ENCODE measurements at regions not wholly inside any gene's neighbourhood (a gene's known extent, or its start where the extent isn't known, plus 50 kb on each side); places are given as distances from the start of the nearest gene placed in this dataset.

- in situ Hi-C loops (cut with MboI; ENCODE audit: low sequenced_read_pairs), result loop anchor here (25.0 kb wide), 1 partner anchor 304 kb away; no protein-coding TSS in a partner anchor
Observed at GRCh38 chr2:134108113-134108512, 145.8 kb upstream of the MGAT5 start.

GRCh38 chr2:134109246-134109645 is 144.6 kb upstream of the MGAT5 start:
- in situ Hi-C loops (cut with MboI; ENCODE audit: low sequenced_read_pairs), result loop anchor here (25.0 kb wide), 1 partner anchor 303 kb away; no protein-coding TSS in a partner anchor

- in situ Hi-C loops (cut with MboI; ENCODE audit: low sequenced_read_pairs), result loop anchor here (25.0 kb wide), 1 partner anchor 303 kb away; no protein-coding TSS in a partner anchor
Observed at GRCh38 chr2:134109725-134110124, 144.1 kb upstream of the MGAT5 start.

DNA sequence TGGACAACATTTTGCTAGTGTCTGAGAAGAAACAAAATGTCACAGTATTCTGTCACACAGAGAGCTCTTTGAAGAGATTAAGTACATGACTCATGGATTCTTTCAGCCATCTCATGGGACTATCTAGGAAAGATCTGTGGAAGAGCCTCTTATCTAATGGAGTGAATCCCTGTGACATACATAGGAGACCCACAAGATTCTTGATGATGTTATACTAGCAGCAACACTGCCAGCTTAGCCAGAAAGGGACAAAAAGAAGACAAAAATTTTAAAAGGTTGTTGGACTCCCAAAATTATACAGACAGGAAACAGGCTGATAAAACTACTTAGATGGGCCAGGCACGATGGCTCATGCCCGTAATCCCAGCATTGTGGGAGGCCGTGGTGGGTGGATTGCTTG is 143.3 kb upstream of the MGAT5 start:
- in situ Hi-C loops (cut with MboI; ENCODE audit: low sequenced_read_pairs), result loop anchor here (25.0 kb wide), 1 partner anchor 302 kb away; no protein-coding TSS in a partner anchor

GRCh38 chr2:134117676-134118075 is 136.2 kb upstream of the MGAT5 start:
- in situ Hi-C loops (cut with MboI; ENCODE audit: low sequenced_read_pairs), result loop anchor here (25.0 kb wide), 1 partner anchor 295 kb away; no protein-coding TSS in a partner anchor

GRCh38 chr2:134118279-134119116 is 135.4 kb upstream of the MGAT5 start:
- in situ Hi-C loops (cut with MboI; ENCODE audit: low sequenced_read_pairs), result loop anchor here (25.0 kb wide), 1 partner anchor 294 kb away; no protein-coding TSS in a partner anchor

DNA sequence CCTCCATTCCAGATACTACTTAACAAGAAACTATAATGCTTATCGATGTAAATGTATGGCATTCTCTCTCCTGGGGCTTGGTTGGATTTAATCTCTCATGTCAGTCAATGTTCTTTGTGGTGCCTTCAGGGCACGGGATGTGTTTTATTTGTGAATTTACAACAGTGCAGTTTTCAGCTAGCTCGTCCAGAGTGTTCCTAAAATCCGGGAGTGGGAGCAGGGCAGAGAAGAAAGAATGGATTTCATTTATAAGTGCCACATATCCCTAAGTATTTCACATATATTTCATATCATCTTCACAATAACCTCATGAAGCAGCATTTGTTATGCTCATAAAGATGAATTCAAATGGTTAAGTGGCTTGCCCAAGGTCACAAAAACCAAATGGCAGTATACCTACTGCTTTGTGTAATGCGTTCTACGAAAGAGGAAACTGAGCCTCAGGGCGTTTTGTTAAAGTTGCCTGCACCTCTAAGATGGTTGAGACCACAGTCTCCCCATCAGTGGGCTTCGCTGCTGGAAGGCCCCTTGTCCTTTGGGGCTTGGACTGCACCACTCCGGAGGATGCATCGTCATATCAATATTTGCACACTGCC is 134.7 kb upstream of the MGAT5 start:
- in situ Hi-C loops (cut with MboI; ENCODE audit: low sequenced_read_pairs), result loop anchor here (25.0 kb wide), 1 partner anchor 293 kb away; no protein-coding TSS in a partner anchor

- in situ Hi-C loops (cut with MboI; ENCODE audit: low sequenced_read_pairs), result loop anchor here (25.0 kb wide), 1 partner anchor 292 kb away; no protein-coding TSS in a partner anchor
Observed at GRCh38 chr2:134119713-134120405, 134.0 kb upstream of the MGAT5 start.

GRCh38 chr2:134120406-134120732 is 133.5 kb upstream of the MGAT5 start:
- in situ Hi-C loops (cut with MboI; ENCODE audit: low sequenced_read_pairs), result loop anchor here (25.0 kb wide), 1 partner anchor 292 kb away; no protein-coding TSS in a partner anchor

GRCh38 chr2:134120733-134121630 is 132.9 kb upstream of the MGAT5 start:
- in situ Hi-C loops (cut with MboI; ENCODE audit: low sequenced_read_pairs), result loop anchor here (25.0 kb wide), 1 partner anchor 291 kb away; no protein-coding TSS in a partner anchor

DNA sequence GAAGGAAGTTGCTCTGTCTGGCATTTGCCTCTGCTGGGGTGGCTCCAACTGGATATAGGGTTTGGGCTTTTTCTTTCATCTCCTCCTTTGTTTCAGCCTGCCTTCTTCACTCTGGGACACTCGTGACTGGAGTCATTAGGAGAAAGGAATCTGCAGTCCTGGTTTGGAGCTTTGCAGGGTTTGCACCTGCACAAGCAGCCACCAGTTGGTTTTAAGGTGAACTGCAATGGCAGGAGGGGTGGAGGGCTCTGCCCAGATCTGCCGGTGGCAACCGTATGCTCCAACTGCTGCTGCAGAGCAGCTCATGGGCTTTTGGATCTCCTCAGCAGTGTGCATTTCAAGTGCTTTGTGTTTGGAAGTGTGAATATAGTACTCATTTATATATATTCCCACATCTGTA is 131.3 kb upstream of the MGAT5 start:
- in situ Hi-C loops (cut with MboI; ENCODE audit: low sequenced_read_pairs), result loop anchor here (25.0 kb wide), 1 partner anchor 290 kb away; no protein-coding TSS in a partner anchor

DNA sequence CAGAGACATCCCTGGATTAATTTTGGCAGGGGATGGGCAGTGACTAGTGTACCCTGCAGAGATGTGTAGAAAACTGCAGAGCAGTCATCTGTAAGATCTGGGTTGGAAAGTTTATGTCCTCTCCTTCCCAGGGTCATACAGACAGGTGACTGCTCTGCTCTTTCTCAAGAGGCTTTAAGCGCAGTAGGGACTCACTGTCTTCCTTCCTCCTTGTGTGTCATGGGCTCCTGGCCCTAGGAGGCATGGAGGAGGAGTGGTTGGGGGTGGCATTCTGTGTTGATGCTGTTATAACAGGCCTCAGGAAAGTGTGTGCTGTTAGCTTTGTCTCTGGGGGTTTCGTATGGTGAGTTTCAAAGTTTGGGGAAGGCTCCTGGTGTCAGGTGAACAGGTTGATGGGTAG is 130.5 kb upstream of the MGAT5 start:
- in situ Hi-C loops (cut with MboI; ENCODE audit: low sequenced_read_pairs), result loop anchor here (25.0 kb wide), 1 partner anchor 289 kb away; no protein-coding TSS in a partner anchor

DNA sequence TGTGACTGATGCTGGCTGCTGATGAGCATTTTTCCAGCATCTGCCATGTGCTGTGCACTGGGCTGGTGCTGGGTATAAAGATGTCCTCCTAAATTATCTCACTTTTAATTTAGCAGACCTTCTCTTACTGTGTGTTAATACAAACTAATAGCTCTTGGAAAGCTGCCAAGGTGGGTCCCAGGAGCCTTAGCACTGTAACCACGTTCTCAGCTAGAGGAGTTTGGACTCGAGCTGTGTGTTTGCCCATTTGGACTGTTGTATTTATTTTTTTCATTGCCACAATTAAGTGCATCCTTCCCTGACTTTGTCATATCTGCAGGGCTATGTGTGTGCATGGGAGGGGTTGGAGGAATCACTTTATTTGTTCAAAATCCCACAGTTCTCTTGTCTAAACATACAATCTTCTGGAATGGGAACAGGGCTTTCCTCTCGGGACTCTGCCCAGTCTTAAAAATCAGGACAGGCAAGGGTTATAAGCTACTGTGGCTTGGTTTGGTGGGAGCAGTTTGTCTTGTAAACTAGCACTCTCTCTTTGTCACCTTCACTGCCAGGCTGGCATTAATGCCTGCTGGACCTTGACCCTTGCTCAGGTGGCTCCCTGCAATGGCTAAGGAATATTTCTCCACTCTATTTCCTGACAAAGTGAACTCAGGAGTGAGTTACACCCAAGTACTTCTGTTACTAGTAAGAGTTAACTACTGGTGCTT is 129.7 kb upstream of the MGAT5 start:
- in situ Hi-C loops (cut with MboI; ENCODE audit: low sequenced_read_pairs), result loop anchor here (25.0 kb wide), 1 partner anchor 288 kb away; no protein-coding TSS in a partner anchor

DNA sequence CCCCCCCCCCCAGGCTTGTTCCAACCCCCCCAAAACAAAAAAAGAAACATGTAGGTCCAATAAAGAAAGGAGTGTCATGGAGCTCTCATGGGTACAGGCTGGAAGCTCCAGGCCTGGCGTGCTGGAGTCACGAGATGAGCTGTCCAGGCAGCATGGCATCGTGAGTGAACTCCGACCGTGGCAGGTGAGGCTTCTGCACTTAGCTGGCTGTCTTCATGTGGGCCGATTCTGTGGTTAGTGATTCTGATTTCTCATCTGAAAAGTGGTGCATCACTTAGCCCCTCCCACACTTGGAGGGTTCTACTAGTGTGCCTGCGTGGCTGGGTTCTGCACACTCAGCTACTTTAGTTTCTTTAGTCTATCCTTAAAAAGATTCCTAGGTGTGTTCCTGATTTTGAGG is 126.4 kb upstream of the MGAT5 start:
- in situ Hi-C loops (cut with MboI; ENCODE audit: low sequenced_read_pairs), result no loop called here

- in situ Hi-C loops (cut with MboI; ENCODE audit: low sequenced_read_pairs), result no loop called here
Observed at GRCh38 chr2:134128746-134129145, 125.1 kb upstream of the MGAT5 start.

- in situ Hi-C loops (cut with MboI; ENCODE audit: low sequenced_read_pairs), result no loop called here
Observed at GRCh38 chr2:134129900-134130537, 123.9 kb upstream of the MGAT5 start.

DNA sequence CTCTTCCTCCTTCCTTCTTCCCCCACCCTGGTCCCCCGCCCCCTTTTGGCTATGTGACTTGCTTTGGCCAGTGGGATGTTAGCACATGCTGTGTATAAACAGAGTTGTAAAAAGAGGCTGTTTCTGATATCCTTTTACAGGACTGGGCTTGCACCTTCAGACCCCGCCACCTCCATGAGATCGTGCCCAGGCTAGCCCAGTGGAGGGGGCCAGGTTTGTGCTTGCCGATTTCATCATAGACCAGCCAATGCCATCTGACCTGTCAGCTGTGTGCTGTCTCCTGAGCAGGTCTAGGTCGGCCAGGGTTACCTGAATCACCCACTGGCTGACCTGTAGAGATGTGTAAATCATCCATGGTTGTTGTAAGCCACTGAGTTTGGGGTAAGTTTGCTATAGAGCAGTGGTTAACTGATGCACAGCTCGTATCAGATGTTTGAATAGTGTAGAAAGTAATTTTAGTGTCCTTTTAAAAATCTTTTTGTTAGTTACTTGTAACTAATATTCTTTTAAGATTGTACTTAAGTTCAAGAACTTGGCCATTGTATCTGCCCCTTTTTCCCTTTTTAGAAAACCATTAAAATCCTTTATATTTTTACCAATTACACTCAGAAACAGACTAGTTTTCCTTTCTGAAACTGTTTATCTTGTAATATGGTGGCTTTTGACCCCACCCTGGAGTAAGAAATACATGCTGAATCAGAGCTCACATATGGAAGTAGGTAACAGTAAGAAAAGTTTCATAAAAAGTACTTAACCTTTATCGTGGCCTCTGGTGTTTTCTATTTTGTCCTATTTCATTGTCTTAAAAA is 122.0 kb upstream of the MGAT5 start:
- in situ Hi-C loops (cut with MboI; ENCODE audit: low sequenced_read_pairs), result no loop called here

DNA sequence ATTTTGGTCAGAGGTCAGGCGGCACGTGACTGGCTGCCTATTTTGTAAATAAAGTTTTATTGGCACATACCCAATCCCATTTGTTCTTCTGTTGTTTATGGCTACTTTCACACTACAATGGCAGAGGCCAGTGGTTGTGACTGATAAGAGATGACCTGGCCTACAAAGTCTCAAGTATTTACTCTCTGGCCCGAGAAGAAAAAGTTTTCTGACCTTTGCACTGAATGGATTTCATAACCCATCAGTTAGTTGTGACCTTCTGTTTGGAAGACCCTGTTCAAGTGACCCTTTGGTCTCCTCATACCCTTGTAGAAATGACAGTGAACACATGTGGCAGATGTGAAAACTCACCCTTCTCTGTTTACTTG is 121.4 kb upstream of the MGAT5 start:
- in situ Hi-C loops (cut with MboI; ENCODE audit: low sequenced_read_pairs), result no loop called here

Data from HL-60/S4 treated with phorbol 12-myristate 13-acetate at 8.2 ng/mL for 4 days and 3 days (cell line).